ENCODE measurements at regions not wholly inside any gene's neighbourhood (a gene's known extent, or its start where the extent isn't known, plus 50 kb on each side); places are given as distances from the start of the nearest gene placed in this dataset.
"Not testable (repeated sequence)": the region's sequence is repeated elsewhere in the genome, so short reads cannot be mapped to it uniquely, and the experiment has no call there.

DNA sequence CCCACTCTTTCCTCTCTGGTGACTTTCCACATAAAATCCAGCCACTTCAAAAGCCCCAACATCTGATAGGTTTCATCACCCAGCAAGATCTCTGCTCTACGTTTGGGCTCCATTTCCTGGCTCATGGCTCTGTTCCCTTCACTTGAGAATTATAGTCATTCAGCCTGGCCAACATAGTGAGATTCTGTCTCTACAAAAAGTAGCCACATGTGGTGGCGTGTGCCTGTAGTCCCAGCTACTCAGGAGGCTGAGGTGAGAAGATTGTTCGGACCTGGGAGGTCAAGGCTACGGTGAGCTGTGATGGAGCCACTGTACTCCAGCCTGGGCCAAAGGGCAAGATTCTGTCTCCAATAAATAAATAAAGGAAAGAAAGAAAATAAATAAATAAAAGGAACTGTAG is 83.3 kb upstream of the IGFBPL1 start:
- 27% methylated on average over 4 of the region's 4 CpGs for WGBS (ENCODE audit: insufficient coverage, insufficient replicate concordance, low lambda C conversion rate, missing lambda C conversion rate)
- no peak for TF ChIP-seq EED (IDR thresholded peaks at IDR 0.05; ENCODE audit: low read depth)
- no peak for TF ChIP-seq TCF7 (IDR thresholded peaks at IDR 0.05; ENCODE audit: borderline replicate concordance)
- no peak for TF ChIP-seq ZNF217 (IDR thresholded peaks at IDR 0.05)
- no peak for TF ChIP-seq ZNF622 (IDR thresholded peaks at IDR 0.05)
- TF ChIP-seq DPF2 (IDR thresholded peaks at IDR 0.05): no peak
- TF ChIP-seq, protein P1, sequence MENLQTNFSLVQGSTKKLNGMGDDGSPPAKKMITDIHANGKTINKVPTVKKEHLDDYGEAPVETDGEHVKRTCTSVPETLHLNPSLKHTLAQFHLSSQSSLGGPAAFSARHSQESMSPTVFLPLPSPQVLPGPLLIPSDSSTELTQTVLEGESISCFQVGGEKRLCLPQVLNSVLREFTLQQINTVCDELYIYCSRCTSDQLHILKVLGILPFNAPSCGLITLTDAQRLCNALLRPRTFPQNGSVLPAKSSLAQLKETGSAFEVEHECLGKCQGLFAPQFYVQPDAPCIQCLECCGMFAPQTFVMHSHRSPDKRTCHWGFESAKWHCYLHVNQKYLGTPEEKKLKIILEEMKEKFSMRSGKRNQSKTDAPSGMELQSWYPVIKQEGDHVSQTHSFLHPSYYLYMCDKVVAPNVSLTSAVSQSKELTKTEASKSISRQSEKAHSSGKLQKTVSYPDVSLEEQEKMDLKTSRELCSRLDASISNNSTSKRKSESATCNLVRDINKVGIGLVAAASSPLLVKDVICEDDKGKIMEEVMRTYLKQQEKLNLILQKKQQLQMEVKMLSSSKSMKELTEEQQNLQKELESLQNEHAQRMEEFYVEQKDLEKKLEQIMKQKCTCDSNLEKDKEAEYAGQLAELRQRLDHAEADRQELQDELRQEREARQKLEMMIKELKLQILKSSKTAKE (IDR thresholded peaks at IDR 0.05; ENCODE audit: low read depth, poor library complexity, severe bottlenecking): no peak
- no peak for TF ChIP-seq ETV6 (conservative IDR thresholded peaks at IDR 0.05 in 1 of 2, IDR thresholded peaks at IDR 0.05 in 1 of 2; ENCODE audit: borderline replicate concordance in 1 of 2, low read depth in 1 of 2)
- TF ChIP-seq, protein P2, sequence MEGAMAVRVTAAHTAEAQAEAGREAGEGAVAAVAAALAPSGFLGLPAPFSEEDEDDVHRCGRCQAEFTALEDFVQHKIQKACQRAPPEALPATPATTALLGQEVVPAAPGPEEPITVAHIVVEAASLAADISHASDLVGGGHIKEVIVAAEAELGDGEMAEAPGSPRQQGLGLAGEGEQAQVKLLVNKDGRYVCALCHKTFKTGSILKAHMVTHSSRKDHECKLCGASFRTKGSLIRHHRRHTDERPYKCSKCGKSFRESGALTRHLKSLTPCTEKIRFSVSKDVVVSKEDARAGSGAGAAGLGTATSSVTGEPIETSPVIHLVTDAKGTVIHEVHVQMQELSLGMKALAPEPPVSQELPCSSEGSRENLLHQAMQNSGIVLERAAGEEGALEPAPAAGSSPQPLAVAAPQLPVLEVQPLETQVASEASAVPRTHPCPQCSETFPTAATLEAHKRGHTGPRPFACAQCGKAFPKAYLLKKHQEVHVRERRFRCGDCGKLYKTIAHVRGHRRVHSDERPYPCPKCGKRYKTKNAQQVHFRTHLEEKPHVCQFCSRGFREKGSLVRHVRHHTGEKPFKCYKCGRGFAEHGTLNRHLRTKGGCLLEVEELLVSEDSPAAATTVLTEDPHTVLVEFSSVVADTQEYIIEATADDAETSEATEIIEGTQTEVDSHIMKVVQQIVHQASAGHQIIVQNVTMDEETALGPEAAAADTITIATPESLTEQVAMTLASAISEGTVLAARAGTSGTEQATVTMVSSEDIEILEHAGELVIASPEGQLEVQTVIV (IDR thresholded peaks at IDR 0.05; ENCODE audit: borderline replicate concordance, partially characterized antibody): no peak
- TF ChIP-seq, protein P3, sequence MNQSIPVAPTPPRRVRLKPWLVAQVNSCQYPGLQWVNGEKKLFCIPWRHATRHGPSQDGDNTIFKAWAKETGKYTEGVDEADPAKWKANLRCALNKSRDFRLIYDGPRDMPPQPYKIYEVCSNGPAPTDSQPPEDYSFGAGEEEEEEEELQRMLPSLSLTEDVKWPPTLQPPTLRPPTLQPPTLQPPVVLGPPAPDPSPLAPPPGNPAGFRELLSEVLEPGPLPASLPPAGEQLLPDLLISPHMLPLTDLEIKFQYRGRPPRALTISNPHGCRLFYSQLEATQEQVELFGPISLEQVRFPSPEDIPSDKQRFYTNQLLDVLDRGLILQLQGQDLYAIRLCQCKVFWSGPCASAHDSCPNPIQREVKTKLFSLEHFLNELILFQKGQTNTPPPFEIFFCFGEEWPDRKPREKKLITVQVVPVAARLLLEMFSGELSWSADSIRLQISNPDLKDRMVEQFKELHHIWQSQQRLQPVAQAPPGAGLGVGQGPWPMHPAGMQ (IDR thresholded peaks at IDR 0.05; ENCODE audit: borderline replicate concordance): no peak
- TF ChIP-seq PML (IDR thresholded peaks at IDR 0.05; ENCODE audit: low read length): no peak
- TF ChIP-seq CREM (IDR thresholded peaks at IDR 0.05; ENCODE audit: low read depth): no peak
- Histone ChIP-seq H3K27me3 (replicated peaks in 1 of 2; ENCODE audit: control insufficient read depth in 2 of 2, insufficient read depth in 2 of 2, low read length in 1 of 2) (0 out of 4 replicates have a peak, but pooled peaks cover 0 to 3% of the 10 kb centered on the region in 2 experiments), H3K9ac (ENCODE audit: control insufficient read depth, insufficient read depth, low read length) (no peak overlapping the region), H2AFZ (ENCODE audit: control insufficient read depth, low read depth, low read length) (no peak overlapping the region), H4K20me1 (ENCODE audit: control insufficient read depth, insufficient read depth) (no peaks in the 10 kb centered on the region), H3K9me3 (replicated peaks; ENCODE audit: control insufficient read depth, insufficient read depth, low read length) (no peaks in the 10 kb centered on the region), H3K79me2 (ENCODE audit: control insufficient read depth, insufficient read depth, low read length) (no peaks in the 10 kb centered on the region), H3K27ac (ENCODE audit: control insufficient read depth, insufficient read depth) (no peak overlapping the region), H3K4me1 (ENCODE audit: control insufficient read depth, insufficient read depth, low read length) (no peaks in the 10 kb centered on the region), H3K4me2 (ENCODE audit: control insufficient read depth, insufficient read depth) (no peak overlapping the region), H3K4me3 (no peak overlapping the region), H3K36me3 (ENCODE audit: control insufficient read depth in 2 of 2, insufficient read depth in 2 of 2, low read length in 1 of 2) (no peaks in the 10 kb centered on the region)
- RAD21 ChIA-PET (ENCODE audit: unreplicated experiment): no interaction called here
- no TSS peak for BruUV-seq (replicated peaks)
- in situ Hi-C loops (cut with MboI): no loop called here
- SMC1A ChIA-PET (ENCODE audit: uncharacterized antibody, unreplicated experiment): no interaction called here
- CTCF ChIA-PET: interaction anchor here (0.7 kb wide), 1 partner anchor 25 kb away, joined by 3 read pairs; no protein-coding TSS in a partner anchor
- FAIRE-seq (no peak), DNase-seq (ENCODE audit: low read depth, low spot score) (no peak), ATAC-seq (no peak)
- intact Hi-C loops (cut with micrococcal nuclease; ENCODE audit: unreplicated experiment): no loop called here
- POLR2A ChIA-PET: no interaction called here

DNA sequence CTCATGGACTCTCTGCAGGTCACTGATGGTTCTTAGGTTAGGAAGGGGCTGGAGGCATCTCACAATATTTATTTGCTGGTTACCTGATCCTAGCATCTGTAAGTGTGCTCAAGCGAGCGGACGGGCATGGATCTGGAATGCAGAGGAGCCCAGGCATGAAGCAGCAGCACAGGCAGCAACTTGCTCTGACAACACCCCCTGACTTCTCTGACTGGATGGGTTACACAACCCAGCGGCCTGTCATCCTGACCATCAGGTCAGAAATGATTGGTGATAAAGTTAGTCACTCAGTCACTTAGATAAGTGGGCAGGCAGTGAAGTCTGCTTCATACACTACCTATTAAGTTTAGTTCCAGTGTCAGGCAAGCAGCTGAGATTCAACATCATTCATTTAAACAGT is 75.9 kb upstream of the IGFBPL1 start:
- intact Hi-C loops (cut with micrococcal nuclease; ENCODE audit: unreplicated experiment); H3K79me2 ChIP-seq (ENCODE audit: control insufficient read depth, insufficient read depth, low read length); H3K27ac ChIP-seq (ENCODE audit: control insufficient read depth, insufficient read depth); H3K4me3 ChIP-seq; H3K27me3 ChIP-seq (replicated peaks in 1 of 2; ENCODE audit: control insufficient read depth in 2 of 2, insufficient read depth in 2 of 2, low read length in 1 of 2); in situ Hi-C loops (cut with MboI); SMC1A ChIA-PET (ENCODE audit: uncharacterized antibody, unreplicated experiment); H3K9ac ChIP-seq (ENCODE audit: control insufficient read depth, insufficient read depth, low read length); BruUV-seq (replicated peaks); DNase-seq (ENCODE audit: low read depth, low spot score); H3K4me1 ChIP-seq (ENCODE audit: control insufficient read depth, insufficient read depth, low read length); H3K9me3 ChIP-seq (replicated peaks; ENCODE audit: control insufficient read depth, insufficient read depth, low read length); H3K36me3 ChIP-seq (ENCODE audit: control insufficient read depth in 2 of 2, insufficient read depth in 2 of 2, low read length in 1 of 2); H4K20me1 ChIP-seq (ENCODE audit: control insufficient read depth, insufficient read depth); RAD21 ChIA-PET (ENCODE audit: unreplicated experiment); H3K4me2 ChIP-seq (ENCODE audit: control insufficient read depth, insufficient read depth); FAIRE-seq; H2AFZ ChIP-seq (ENCODE audit: control insufficient read depth, low read depth, low read length); CTCF ChIA-PET: not testable (repeated sequence)
- peak; percentile 36; the same call in 1 of the 3 replicates for ATAC-seq
- POLR2A ChIA-PET: interaction anchor here (0.7 kb wide), 1 partner anchor 38 kb away, joined by 3 read pairs; no protein-coding TSS in a partner anchor
- WGBS (ENCODE audit: insufficient coverage, insufficient replicate concordance, low lambda C conversion rate, missing lambda C conversion rate): 65% methylated on average over 4 of the region's 4 CpGs

All from GM12878 (cell line).